H1 (cell line): ENCODE measurements at regions not wholly inside any gene's neighbourhood (a gene's known extent, or its start where the extent isn't known, plus 50 kb on each side); places are given as distances from the start of the nearest gene placed in this dataset.

ENCODE experiments used
- RNF2 ChIP-seq: fragments of 200-900, 300-1000 bp; sonication (generic); IDR thresholded peaks from 2 replicates; pipeline ENCODE4 v1.7.1; 2016; ENCODE audit warnings: borderline replicate concordance, low read depth, mild to moderate bottlenecking, antibody characterized with exemption, low read length; ENCODE audit not compliant: poor library complexity, severe bottlenecking; ENCODE audit errors: missing control alignments
- TF ChIP-seq, protein P1 (sequence below), 3 experiments: IDR thresholded peaks; 1 replicate in 2 of 3; 2 replicates in 1 of 3; pipeline versions ENCODE4 v1.5.1 to v1.6.1; 2011; ENCODE audit warnings: low read length in 3 of 3, mild to moderate bottlenecking in 3 of 3, inconsistent platforms in 2 of 3, low read depth in 1 of 3, moderate library complexity in 1 of 3; ENCODE audit not compliant: insufficient read depth in 1 of 3; ENCODE audit errors: control extremely low read depth in 1 of 3

DNA sequence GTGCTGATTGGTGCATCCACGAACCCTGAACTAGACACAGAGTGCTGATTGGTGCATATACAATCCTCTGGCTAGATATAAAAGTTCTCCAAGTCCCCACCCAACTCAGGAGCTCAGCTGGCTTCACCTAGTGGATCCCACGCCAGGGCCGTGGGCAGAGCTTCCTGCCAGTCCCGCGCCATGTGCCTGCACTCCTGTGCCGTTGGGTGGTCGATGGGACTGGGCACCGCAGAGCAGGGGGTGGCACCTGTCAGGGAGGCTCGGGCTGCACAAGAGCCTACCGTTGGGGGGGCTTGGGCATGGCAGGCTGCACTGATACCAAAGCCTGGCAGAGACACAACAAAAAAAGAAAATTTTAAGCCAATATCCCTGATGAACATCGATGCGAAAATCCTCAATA lies 185.4 kb upstream of the ASCC3 start:
- TF ChIP-seq, protein P1, sequence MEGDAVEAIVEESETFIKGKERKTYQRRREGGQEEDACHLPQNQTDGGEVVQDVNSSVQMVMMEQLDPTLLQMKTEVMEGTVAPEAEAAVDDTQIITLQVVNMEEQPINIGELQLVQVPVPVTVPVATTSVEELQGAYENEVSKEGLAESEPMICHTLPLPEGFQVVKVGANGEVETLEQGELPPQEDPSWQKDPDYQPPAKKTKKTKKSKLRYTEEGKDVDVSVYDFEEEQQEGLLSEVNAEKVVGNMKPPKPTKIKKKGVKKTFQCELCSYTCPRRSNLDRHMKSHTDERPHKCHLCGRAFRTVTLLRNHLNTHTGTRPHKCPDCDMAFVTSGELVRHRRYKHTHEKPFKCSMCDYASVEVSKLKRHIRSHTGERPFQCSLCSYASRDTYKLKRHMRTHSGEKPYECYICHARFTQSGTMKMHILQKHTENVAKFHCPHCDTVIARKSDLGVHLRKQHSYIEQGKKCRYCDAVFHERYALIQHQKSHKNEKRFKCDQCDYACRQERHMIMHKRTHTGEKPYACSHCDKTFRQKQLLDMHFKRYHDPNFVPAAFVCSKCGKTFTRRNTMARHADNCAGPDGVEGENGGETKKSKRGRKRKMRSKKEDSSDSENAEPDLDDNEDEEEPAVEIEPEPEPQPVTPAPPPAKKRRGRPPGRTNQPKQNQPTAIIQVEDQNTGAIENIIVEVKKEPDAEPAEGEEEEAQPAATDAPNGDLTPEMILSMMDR (IDR thresholded peaks at IDR 0.05; ENCODE audit: control extremely low read depth in 1 of 3, insufficient read depth in 1 of 3, low read depth in 1 of 3, low read length in 3 of 3) = no peak
- TF ChIP-seq RNF2 = no peak
